ENCODE measurements at regions not wholly inside any gene's neighbourhood (a gene's known extent, or its start where the extent isn't known, plus 50 kb on each side); places are given as distances from the start of the nearest gene placed in this dataset.
"Not testable (repeated sequence)": the region's sequence is repeated elsewhere in the genome, so short reads cannot be mapped to it uniquely, and the experiment has no call there.

GRCh38 chr20:26288379-26289061, 591.9 kb upstream of the ZNF337 start:
- not testable (repeated sequence) for TF ChIP-seq POLR2A, CTCF (IDR thresholded peaks at IDR 0.05)
